Endothelial cell of umbilical vein (primary cell): ENCODE measurements at regions not wholly inside any gene's neighbourhood (a gene's known extent, or its start where the extent isn't known, plus 50 kb on each side); places are given as distances from the start of the nearest gene placed in this dataset.
A peak's percentile ranks its signal among the peaks of the same experiment; 100 is the strongest.

Experiments used
- CTCF ChIP-seq, 2 donors: IDR thresholded peaks; 1 replicate in 1 of 2; 2 replicates in 1 of 2; pipeline ENCODE4 v1.5.1; 2011; ENCODE audit warnings: low read length in 2 of 2, mild to moderate bottlenecking in 2 of 2, moderate library complexity in 2 of 2, control low read depth in 1 of 2, inconsistent platforms in 1 of 2, low read depth in 1 of 2; ENCODE audit not compliant: insufficient read depth in 1 of 2; ENCODE audit errors: extremely low read depth in 1 of 2
- EZH2 ChIP-seq: IDR thresholded peaks from 2 replicates; pipeline ENCODE4 v1.6.1; 2012; ENCODE audit warnings: borderline replicate concordance, low read depth, mild to moderate bottlenecking, moderate library complexity, low read length, inconsistent platforms; ENCODE audit not compliant: severe bottlenecking
- FOS ChIP-seq: IDR thresholded peaks from 2 replicates; pipeline ENCODE4 v1.6.1; 2011; ENCODE audit warnings: mild to moderate bottlenecking, low read length, moderate library complexity, borderline replicate concordance; ENCODE audit not compliant: insufficient read depth
- JUN ChIP-seq: IDR thresholded peaks from 2 replicates; pipeline ENCODE4 v1.6.1; 2011; ENCODE audit warnings: borderline replicate concordance, low read depth; ENCODE audit not compliant: insufficient read length, insufficient read depth
- POLR2A ChIP-seq: IDR thresholded peaks from 2 replicates; pipeline ENCODE4 v1.6.1; 2012; ENCODE audit warnings: low read depth, mild to moderate bottlenecking, control low read depth, low read length
- POLR2AphosphoS5 ChIP-seq: IDR thresholded peaks from 2 replicates; pipeline ENCODE4 v1.6.1; 2012; ENCODE audit warnings: low read depth, mild to moderate bottlenecking, control low read depth, low read length, moderate library complexity; ENCODE audit not compliant: insufficient read depth

- TF ChIP-seq CTCF (IDR thresholded peaks at IDR 0.05; ENCODE audit: extremely low read depth in 1 of 2, insufficient read depth in 1 of 2, low read depth in 1 of 2, low read length in 2 of 2) (no peak), POLR2A (no peak), POLR2AphosphoS5 (no peak), EZH2 (no peak), FOS (no peak), JUN (peak; percentile 62)
These were observed 169.0 kb downstream of the OPA1 start for GRCh38 chr3:193761969-193762368.
